B cell (primary cell): ENCODE measurements at regions not wholly inside any gene's neighbourhood (a gene's known extent, or its start where the extent isn't known, plus 50 kb on each side); places are given as distances from the start of the nearest gene placed in this dataset.

Experiments used
- ATAC-seq: fragments of 200-7000 bp; cut with Tn5 transposase; one replicate; pipeline ENCODE4 v1.10.0; 2021; ENCODE audit warnings: low read depth, mild to moderate bottlenecking, moderate number of reproducible peaks, moderate library complexity
- CTCF ChIA-PET: fragments of 350-600 bp; sonication (Branson Sonifier 250); formaldehyde crosslinking; loops from one replicate; lab custom pipeline; 2021; ENCODE audit warnings: antibody characterized with exemption, inconsistent platforms; lab: Charles Lee
- POLR2A ChIA-PET: fragments of 350-600 bp; sonication (Branson Sonifier 250); formaldehyde crosslinking; loops from one replicate; lab custom pipeline; 2021; ENCODE audit warnings: antibody characterized with exemption; lab: Charles Lee
- DNase-seq: peaks from one replicate; pipeline ENCODE4 v3.0.0; 2013
- H2AFZ ChIP-seq: 2 replicates; pipeline ENCODE4 v1.6.1; 2012; ENCODE audit warnings: mild to moderate bottlenecking, low read depth, low read length; ENCODE audit not compliant: insufficient read depth, poor library complexity, severe bottlenecking
- H3K27ac ChIP-seq, 2 donors: 1 replicate in 1 of 2; 2 replicates in 1 of 2; pipeline ENCODE4 v1.5.1; 2012 to 2013; ENCODE audit warnings: low read length in 2 of 2, mild to moderate bottlenecking in 2 of 2, moderate library complexity in 1 of 2
- H3K27me3 ChIP-seq, 4 experiments: fragments of 200-600 bp in 1 of 4; sonication (generic) in 1 of 4; replicated peaks in 1 of 4; 1 replicate in 2 of 4; 2 replicates in 2 of 4; pipeline versions ENCODE4 v1.6.1 to v1.7.0; 2013 to 2016; ENCODE audit warnings: low read length in 3 of 4, mild to moderate bottlenecking in 2 of 4, mixed read lengths in 1 of 4, moderate library complexity in 1 of 4; ENCODE audit not compliant: insufficient read depth in 4 of 4, control insufficient read depth in 3 of 4; ENCODE audit errors: control extremely low read depth in 1 of 4
- H3K36me3 ChIP-seq, 2 experiments: replicated peaks in 1 of 2; 1 replicate in 1 of 2; 2 replicates in 1 of 2; pipeline versions ENCODE4 v1.6.1 to v1.7.1; 2013; ENCODE audit warnings: low read length in 1 of 2; ENCODE audit not compliant: insufficient read depth in 2 of 2, control insufficient read depth in 1 of 2; ENCODE audit errors: control extremely low read depth in 1 of 2, extremely low read depth in 1 of 2
- H3K4me1 ChIP-seq, 2 donors: fragments of 200-600 bp in 1 of 2; sonication (generic) in 1 of 2; 1 replicate in 1 of 2; 2 replicates in 1 of 2; pipeline versions ENCODE4 v1.5.1 to v1.6.1; 2013 to 2017; ENCODE audit warnings: low read length in 2 of 2; ENCODE audit not compliant: control insufficient read depth in 2 of 2, insufficient read depth in 2 of 2
- H3K4me2 ChIP-seq: replicated peaks from 2 replicates; pipeline ENCODE3; 2012; ENCODE audit warnings: mild to moderate bottlenecking, low read depth, low read length; ENCODE audit not compliant: poor library complexity, severe bottlenecking
- H3K4me3 ChIP-seq, 5 experiments: fragments of 200-600 bp in 1 of 5; sonication (generic) in 1 of 5; 1 replicate in 3 of 5; 2 replicates in 2 of 5; pipeline versions ENCODE4 v1.5.1 to v1.7.0; 2011 to 2016; ENCODE audit warnings: low read length in 4 of 5, mild to moderate bottlenecking in 4 of 5, low read depth in 2 of 5, control low read depth in 1 of 5, moderate library complexity in 1 of 5; ENCODE audit not compliant: insufficient read depth in 1 of 5; ENCODE audit errors: control extremely low read depth in 1 of 5, extremely low read depth in 1 of 5
- H3K79me2 ChIP-seq: fragments of 200-600 bp; sonication (generic); one replicate; pipeline ENCODE4 v1.6.0; 2016; ENCODE audit warnings: low read length; ENCODE audit not compliant: control insufficient read depth, insufficient read depth
- H3K9ac ChIP-seq: fragments of 200-600 bp; sonication (generic); 2 replicates; pipeline ENCODE4 v1.6.1; 2017; ENCODE audit warnings: mild to moderate bottlenecking, low read length, moderate library complexity
- H3K9me3 ChIP-seq, 3 donors: one replicate each; pipeline versions ENCODE4 v1.6.1 to v1.7.1; 2013; ENCODE audit warnings: low read length in 2 of 3; ENCODE audit not compliant: control insufficient read depth in 2 of 3, insufficient read depth in 1 of 3; ENCODE audit errors: control extremely low read depth in 1 of 3
- H4K20me1 ChIP-seq: 2 replicates; pipeline ENCODE4 v1.6.0; 2012; ENCODE audit warnings: mild to moderate bottlenecking, low read length; ENCODE audit not compliant: insufficient read depth, control insufficient read depth, poor library complexity, severe bottlenecking
- H3K27ac Mint-ChIP-seq: one replicate; pipeline ENCODE4 v1.8.0; 2021; ENCODE audit warnings: mixed read lengths
- H3K27me3 Mint-ChIP-seq: one replicate; pipeline ENCODE4 v1.8.0; 2021; ENCODE audit warnings: mixed read lengths
- H3K4me1 Mint-ChIP-seq: one replicate; pipeline ENCODE4 v1.8.0; 2021; ENCODE audit warnings: mixed read lengths
- H3K4me3 Mint-ChIP-seq: one replicate; pipeline ENCODE4 v1.8.0; 2021; ENCODE audit warnings: mixed read lengths
- H3K9me3 Mint-ChIP-seq: one replicate; pipeline ENCODE4 v1.8.0; 2022; ENCODE audit warnings: mixed read lengths; ENCODE audit not compliant: insufficient read depth
- EZH2 ChIP-seq: IDR thresholded peaks from 2 replicates; pipeline ENCODE4 v1.6.1; 2012; ENCODE audit warnings: borderline replicate concordance, low read depth, mild to moderate bottlenecking, moderate library complexity, low read length; ENCODE audit not compliant: insufficient read depth, poor library complexity, severe bottlenecking
- WGBS: methylation state at CpG from one replicate; pipeline ENCODE4 v1.1.5; 2013; ENCODE audit warnings: missing lambda C conversion rate; ENCODE audit not compliant: insufficient coverage; 5-methylcytosine and 5-hydroxymethylcytosine counted together
- intact Hi-C: fragments of 100-400 bp; cut with micrococcal nuclease; formaldehyde crosslinking; loops from one replicate; pipeline ENCODE4 v1.10.0; 2022
- TF ChIP-seq, protein P1 (sequence below): fragments of 200-600 bp; IDR thresholded peaks from one replicate; pipeline ENCODE4 v1.8.0; 2022; ENCODE audit warnings: antibody characterized with exemption, mild to moderate bottlenecking

DNA sequence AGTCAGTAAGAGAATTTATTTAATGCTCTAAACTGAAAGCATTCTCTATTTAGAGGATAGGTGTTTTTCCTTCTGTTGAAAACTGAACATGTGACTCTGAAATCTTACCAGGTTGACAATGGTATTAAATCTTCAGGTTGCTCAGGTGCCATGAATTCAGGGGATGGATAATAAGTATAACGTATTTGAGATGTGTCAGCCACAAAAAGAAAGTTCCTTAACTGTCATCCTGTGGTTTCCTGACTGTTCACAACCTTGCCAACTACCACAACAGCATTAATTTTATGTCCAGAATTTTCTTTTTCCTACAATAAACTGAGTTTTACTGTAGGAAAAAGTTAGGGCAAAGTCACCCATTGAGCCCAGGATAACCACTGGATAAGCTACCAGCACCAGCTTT is 243.3 kb upstream of the PSMD7 start:
- POLR2A ChIA-PET, result no interaction called here
- CTCF ChIA-PET, result no interaction called here

DNA sequence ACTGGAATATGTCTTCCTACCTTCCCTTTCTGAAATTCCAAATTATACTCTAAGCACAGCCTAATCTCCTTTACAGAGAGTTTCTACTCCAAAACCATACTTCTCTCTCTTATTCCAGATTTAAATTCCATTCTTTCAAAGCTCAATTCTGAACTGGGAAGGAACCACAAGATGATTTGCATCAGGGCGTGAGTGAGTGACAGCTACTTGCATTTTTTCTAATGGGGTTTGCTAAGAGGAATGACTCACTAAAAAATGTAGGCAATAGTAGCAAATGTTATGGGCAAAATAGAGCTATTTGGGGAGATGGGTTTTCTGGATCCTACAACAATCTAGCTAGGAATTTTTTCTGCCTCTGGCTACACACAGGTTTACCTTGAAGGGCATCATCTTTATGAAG is 244.6 kb upstream of the PSMD7 start:
- H4K20me1 ChIP-seq, result no peaks in the 10 kb centered on the region
- TF ChIP-seq, protein P1, sequence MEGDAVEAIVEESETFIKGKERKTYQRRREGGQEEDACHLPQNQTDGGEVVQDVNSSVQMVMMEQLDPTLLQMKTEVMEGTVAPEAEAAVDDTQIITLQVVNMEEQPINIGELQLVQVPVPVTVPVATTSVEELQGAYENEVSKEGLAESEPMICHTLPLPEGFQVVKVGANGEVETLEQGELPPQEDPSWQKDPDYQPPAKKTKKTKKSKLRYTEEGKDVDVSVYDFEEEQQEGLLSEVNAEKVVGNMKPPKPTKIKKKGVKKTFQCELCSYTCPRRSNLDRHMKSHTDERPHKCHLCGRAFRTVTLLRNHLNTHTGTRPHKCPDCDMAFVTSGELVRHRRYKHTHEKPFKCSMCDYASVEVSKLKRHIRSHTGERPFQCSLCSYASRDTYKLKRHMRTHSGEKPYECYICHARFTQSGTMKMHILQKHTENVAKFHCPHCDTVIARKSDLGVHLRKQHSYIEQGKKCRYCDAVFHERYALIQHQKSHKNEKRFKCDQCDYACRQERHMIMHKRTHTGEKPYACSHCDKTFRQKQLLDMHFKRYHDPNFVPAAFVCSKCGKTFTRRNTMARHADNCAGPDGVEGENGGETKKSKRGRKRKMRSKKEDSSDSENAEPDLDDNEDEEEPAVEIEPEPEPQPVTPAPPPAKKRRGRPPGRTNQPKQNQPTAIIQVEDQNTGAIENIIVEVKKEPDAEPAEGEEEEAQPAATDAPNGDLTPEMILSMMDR, result no peak
- TF ChIP-seq EZH2, result no peak
- no peak overlapping the region for H3K4me3 ChIP-seq
- peaks cover 3% of the 10 kb centered on the region for H3K9me3 Mint-ChIP-seq
- no peak overlapping the region for H3K9ac ChIP-seq
- no peaks in the 10 kb centered on the region for H3K4me1 ChIP-seq
- DNase-seq (no peak), ATAC-seq (no peak)
- H2AFZ ChIP-seq, result no peak overlapping the region
- no peak overlapping the region for H3K27ac Mint-ChIP-seq
- CTCF ChIA-PET, result no interaction called here
- no peak overlapping the region for H3K4me2 ChIP-seq
- H3K9me3 ChIP-seq, result no peaks in the 10 kb centered on the region
- no peaks in the 10 kb centered on the region for H3K27me3 ChIP-seq
- H3K36me3 ChIP-seq, result no peaks in the 10 kb centered on the region
- intact Hi-C loops, result no loop called here
- H3K4me1 Mint-ChIP-seq, result no peaks in the 10 kb centered on the region
- POLR2A ChIA-PET, result no interaction called here
- H3K79me2 ChIP-seq, result no peaks in the 10 kb centered on the region
- no peak overlapping the region for H3K27ac ChIP-seq
- no peaks in the 10 kb centered on the region for H3K27me3 Mint-ChIP-seq
- WGBS, result 83% methylated on average over 1 of the region's 1 CpG
- no peak overlapping the region for H3K4me3 Mint-ChIP-seq

More for the DNA sequence above, 243.3 kb upstream of the PSMD7 start:
- Histone ChIP-seq H3K36me3 (no peaks in the 10 kb centered on the region), H3K4me1 (no peaks in the 10 kb centered on the region), H3K9me3 (peaks cover 0 to 2% (median 0%) of the 10 kb centered on the region in 3 donors), H3K9ac (no peak overlapping the region), H4K20me1 (no peaks in the 10 kb centered on the region), H3K27me3 (no peaks in the 10 kb centered on the region), H3K4me2 (no peak overlapping the region), H3K27ac (no peak overlapping the region), H2AFZ (no peak overlapping the region), H3K79me2 (no peaks in the 10 kb centered on the region), H3K4me3 (no peak overlapping the region)
- Mint-ChIP-seq H3K4me1 (no peaks in the 10 kb centered on the region), H3K9me3 (peaks cover 3% of the 10 kb centered on the region), H3K27me3 (no peaks in the 10 kb centered on the region), H3K4me3 (no peak overlapping the region), H3K27ac (no peak overlapping the region)
- TF ChIP-seq, protein P1, result no peak
- no peak for TF ChIP-seq EZH2
- no CpG with 5 or more reads among the region's 1 CpG for WGBS
- intact Hi-C loops, result no loop called here
- no peak for DNase-seq
- ATAC-seq, result no peak
